GM10248 (cell line): ENCODE measurements at regions not wholly inside any gene's neighbourhood (a gene's known extent, or its start where the extent isn't known, plus 50 kb on each side); places are given as distances from the start of the nearest gene placed in this dataset.

Experiments used
- CTCF ChIA-PET: fragments of 300-600 bp; sonication (Branson Sonifier 250); formaldehyde crosslinking; extraction: SDS; loops from one replicate; lab custom pipeline; 2021; ENCODE audit warnings: antibody characterized with exemption; lab: Yijun Ruan, JAX
- POLR2A ChIA-PET: fragments of 350-650 bp; sonication (Branson Sonifier 250); formaldehyde crosslinking; extraction: SDS; loops from one replicate; lab custom pipeline; 2020; ENCODE audit warnings: antibody characterized with exemption; lab: Yijun Ruan, JAX
- DNase-seq: peaks from one replicate; pipeline ENCODE4 v3.0.0; 2012; ENCODE audit errors: extremely low spot score
- TF ChIP-seq, protein P1 (sequence below): IDR thresholded peaks from 2 replicates; pipeline ENCODE4 v1.5.1; 2012; ENCODE audit warnings: mild to moderate bottlenecking, low read depth; ENCODE audit errors: extremely low read depth, missing control alignments, control extremely low read depth

- no peak for DNase-seq
- TF ChIP-seq, protein P1, sequence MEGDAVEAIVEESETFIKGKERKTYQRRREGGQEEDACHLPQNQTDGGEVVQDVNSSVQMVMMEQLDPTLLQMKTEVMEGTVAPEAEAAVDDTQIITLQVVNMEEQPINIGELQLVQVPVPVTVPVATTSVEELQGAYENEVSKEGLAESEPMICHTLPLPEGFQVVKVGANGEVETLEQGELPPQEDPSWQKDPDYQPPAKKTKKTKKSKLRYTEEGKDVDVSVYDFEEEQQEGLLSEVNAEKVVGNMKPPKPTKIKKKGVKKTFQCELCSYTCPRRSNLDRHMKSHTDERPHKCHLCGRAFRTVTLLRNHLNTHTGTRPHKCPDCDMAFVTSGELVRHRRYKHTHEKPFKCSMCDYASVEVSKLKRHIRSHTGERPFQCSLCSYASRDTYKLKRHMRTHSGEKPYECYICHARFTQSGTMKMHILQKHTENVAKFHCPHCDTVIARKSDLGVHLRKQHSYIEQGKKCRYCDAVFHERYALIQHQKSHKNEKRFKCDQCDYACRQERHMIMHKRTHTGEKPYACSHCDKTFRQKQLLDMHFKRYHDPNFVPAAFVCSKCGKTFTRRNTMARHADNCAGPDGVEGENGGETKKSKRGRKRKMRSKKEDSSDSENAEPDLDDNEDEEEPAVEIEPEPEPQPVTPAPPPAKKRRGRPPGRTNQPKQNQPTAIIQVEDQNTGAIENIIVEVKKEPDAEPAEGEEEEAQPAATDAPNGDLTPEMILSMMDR, result no peak
- CTCF ChIA-PET, result no interaction called here
- POLR2A ChIA-PET, result no interaction called here
Measured at GRCh38 chr12:59122784-59123183, 202.5 kb upstream of the LRIG3 start.

- ChIA-PET CTCF (no interaction called here), POLR2A (no interaction called here)
- no peak for DNase-seq
- TF ChIP-seq, protein P1, result no peak
Measured at GRCh38 chr12:59121451-59121850, 201.1 kb upstream of the LRIG3 start.

GRCh38 chr12:59119676-59120075 lies 199.4 kb upstream of the LRIG3 start:
- ChIA-PET CTCF (no interaction called here), POLR2A (no interaction called here)
- TF ChIP-seq, protein P1, result no peak
- no peak for DNase-seq

- no peak for DNase-seq
- TF ChIP-seq, protein P1, result no peak
- POLR2A ChIA-PET, result no interaction called here
- CTCF ChIA-PET, result interaction anchor here (0.8 kb wide), 1 partner anchor 23 kb away, joined by 3 read pairs; no protein-coding TSS in a partner anchor
Measured at GRCh38 chr12:59118356-59118755, 198.1 kb upstream of the LRIG3 start.

DNA sequence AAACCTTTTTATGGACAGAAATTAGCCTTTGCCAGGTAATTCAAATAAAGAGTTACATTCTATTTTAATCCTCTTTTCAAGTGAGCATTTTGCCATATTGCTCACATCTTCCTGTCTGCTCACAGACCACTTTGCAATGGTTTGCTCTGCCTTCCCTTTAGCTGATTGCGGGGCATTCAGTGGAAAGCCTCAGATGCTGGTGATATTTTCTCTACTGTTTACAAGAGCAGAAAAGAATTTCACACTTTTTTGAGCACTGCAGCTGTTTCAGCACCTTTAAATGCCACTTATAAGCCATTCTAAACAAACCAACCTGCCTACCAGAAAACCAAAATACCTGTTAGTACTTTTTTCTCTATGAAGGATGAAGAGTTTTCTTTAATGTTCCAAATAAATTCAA lies 195.7 kb upstream of the LRIG3 start:
- ChIA-PET POLR2A (no interaction called here), CTCF (interaction anchor here (0.6 to 8.2 kb wide), 5 partner anchors 9 to 576 kb away, joined by 3 to 54 read pairs (median 4); no protein-coding TSS in a partner anchor)
- no peak for DNase-seq
- TF ChIP-seq, protein P1, result no peak

- DNase-seq, result no peak
- TF ChIP-seq, protein P1, result no peak
- ChIA-PET POLR2A (no interaction called here), CTCF (interaction anchor here (1.0 to 8.2 kb wide), 4 partner anchors 9 to 575 kb away, joined by 3 to 54 read pairs (median 5); no protein-coding TSS in a partner anchor)
Measured at GRCh38 chr12:59115526-59115925, 195.2 kb upstream of the LRIG3 start.
